ENCODE measurements at regions not wholly inside any gene's neighbourhood (a gene's known extent, or its start where the extent isn't known, plus 50 kb on each side); places are given as distances from the start of the nearest gene placed in this dataset.

GRCh38 chr13:71977028-71977427, 110.0 kb upstream of the DACH1 start:
- H3K9me3 ChIP-seq (ENCODE audit: control insufficient read depth in 2 of 3, insufficient read depth in 1 of 3, low read length in 3 of 3), result no peaks in the 10 kb centered on the region
- H3K27me3 ChIP-seq (ENCODE audit: control insufficient read depth, insufficient read depth, low read length), result no peaks in the 10 kb centered on the region
- FAIRE-seq, result no peak
- H3K9ac ChIP-seq (ENCODE audit: low read length in 3 of 3), result no peak overlapping the region
- DNase-seq, result no peak
- no peak for TF ChIP-seq CTCF (IDR thresholded peaks at IDR 0.05; ENCODE audit: borderline replicate concordance, extremely low read depth, insufficient read depth)
- H3K27ac ChIP-seq (ENCODE audit: low read depth in 2 of 2, low read length in 2 of 2), result no peak overlapping the region
- no peaks in the 10 kb centered on the region for H3K36me3 ChIP-seq (ENCODE audit: control insufficient read depth in 2 of 3, insufficient read depth in 3 of 3, low read length in 3 of 3)
- intact Hi-C loops (cut with DNase I), result no loop called here
- no peaks in the 10 kb centered on the region for H3K4me1 ChIP-seq (ENCODE audit: control insufficient read depth in 2 of 3, insufficient read depth in 2 of 3, low read depth in 1 of 3, low read length in 3 of 3)
- H3K4me3 ChIP-seq (ENCODE audit: low read length in 3 of 3), result no peak overlapping the region

- TF ChIP-seq CTCF (IDR thresholded peaks at IDR 0.05; ENCODE audit: borderline replicate concordance, extremely low read depth, insufficient read depth), result no peak
- Histone ChIP-seq H3K36me3 (ENCODE audit: control insufficient read depth in 2 of 3, insufficient read depth in 3 of 3, low read length in 3 of 3) (no peaks in the 10 kb centered on the region), H3K4me3 (ENCODE audit: low read length in 3 of 3) (no peak overlapping the region), H3K9me3 (ENCODE audit: control insufficient read depth in 2 of 3, insufficient read depth in 1 of 3, low read length in 3 of 3) (no peaks in the 10 kb centered on the region), H3K4me1 (ENCODE audit: control insufficient read depth in 2 of 3, insufficient read depth in 2 of 3, low read depth in 1 of 3, low read length in 3 of 3) (no peaks in the 10 kb centered on the region), H3K27me3 (ENCODE audit: control insufficient read depth, insufficient read depth, low read length) (no peaks in the 10 kb centered on the region), H3K9ac (ENCODE audit: low read length in 3 of 3) (no peak overlapping the region), H3K27ac (ENCODE audit: low read depth in 2 of 2, low read length in 2 of 2) (no peak overlapping the region)
- DNase-seq (no peak), FAIRE-seq (no peak)
- intact Hi-C loops (cut with DNase I), result no loop called here
These were observed 101.0 kb upstream of the DACH1 start for GRCh38 chr13:71967990-71968389.

DNA sequence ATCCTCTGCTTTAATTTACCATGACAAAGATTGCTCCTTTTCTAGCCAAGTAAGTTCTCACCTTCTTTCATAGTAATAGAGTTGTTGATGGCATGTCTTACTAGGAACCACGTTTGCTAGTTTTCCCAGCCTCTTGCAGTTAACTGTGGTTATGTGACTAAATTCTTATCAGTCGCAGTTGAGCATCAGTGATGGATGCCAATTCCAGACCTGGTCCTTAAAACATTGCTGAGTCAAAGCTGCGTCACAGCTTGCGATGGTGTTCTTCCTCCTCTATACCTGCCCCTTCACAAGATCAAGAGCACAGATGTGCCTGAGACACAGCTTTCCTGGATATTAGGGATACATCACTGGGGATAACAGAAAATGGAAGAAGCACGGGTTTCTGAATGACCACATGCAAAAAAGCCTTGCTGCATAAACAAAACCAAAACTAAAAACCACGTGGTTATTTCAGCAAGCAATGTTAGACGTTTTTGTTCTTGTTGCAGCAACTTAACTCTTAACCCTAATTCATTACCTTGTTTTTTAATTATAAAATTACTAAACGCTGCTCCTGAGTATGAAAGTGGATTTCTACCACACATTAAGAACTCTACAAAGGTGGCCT, 97.6 kb upstream of the DACH1 start:
- no peak for FAIRE-seq
- intact Hi-C loops (cut with DNase I), result no loop called here
- Histone ChIP-seq H3K4me3 (ENCODE audit: low read length in 3 of 3) (no peak overlapping the region), H3K9me3 (ENCODE audit: control insufficient read depth in 2 of 3, insufficient read depth in 1 of 3, low read length in 3 of 3) (no peaks in the 10 kb centered on the region), H3K27ac (ENCODE audit: low read depth in 2 of 2, low read length in 2 of 2) (no peak overlapping the region), H3K27me3 (ENCODE audit: control insufficient read depth, insufficient read depth, low read length) (no peaks in the 10 kb centered on the region), H3K36me3 (ENCODE audit: control insufficient read depth in 2 of 3, insufficient read depth in 3 of 3, low read length in 3 of 3) (no peaks in the 10 kb centered on the region), H3K9ac (ENCODE audit: low read length in 3 of 3) (no peak overlapping the region), H3K4me1 (ENCODE audit: control insufficient read depth in 2 of 3, insufficient read depth in 2 of 3, low read depth in 1 of 3, low read length in 3 of 3) (no peaks in the 10 kb centered on the region)
- no peak for DNase-seq
- TF ChIP-seq CTCF (IDR thresholded peaks at IDR 0.05; ENCODE audit: borderline replicate concordance, extremely low read depth, insufficient read depth), result no peak

GRCh38 chr13:71962735-71963134, 95.7 kb upstream of the DACH1 start:
- FAIRE-seq, result no peak

More at GRCh38 chr13:71962735-71963134, 95.7 kb upstream of the DACH1 start:
- no peak for TF ChIP-seq CTCF (IDR thresholded peaks at IDR 0.05; ENCODE audit: borderline replicate concordance, extremely low read depth, insufficient read depth)
- no peak for DNase-seq
- Histone ChIP-seq H3K27me3 (ENCODE audit: control insufficient read depth, insufficient read depth, low read length) (no peaks in the 10 kb centered on the region), H3K9ac (ENCODE audit: low read length in 3 of 3) (no peak overlapping the region), H3K36me3 (ENCODE audit: control insufficient read depth in 2 of 3, insufficient read depth in 3 of 3, low read length in 3 of 3) (no peaks in the 10 kb centered on the region), H3K4me3 (ENCODE audit: low read length in 3 of 3) (no peak overlapping the region), H3K9me3 (ENCODE audit: control insufficient read depth in 2 of 3, insufficient read depth in 1 of 3, low read length in 3 of 3) (no peaks in the 10 kb centered on the region), H3K4me1 (ENCODE audit: control insufficient read depth in 2 of 3, insufficient read depth in 2 of 3, low read depth in 1 of 3, low read length in 3 of 3) (no peaks in the 10 kb centered on the region), H3K27ac (ENCODE audit: low read depth in 2 of 2, low read length in 2 of 2) (no peak overlapping the region)
- intact Hi-C loops (cut with DNase I), result no loop called here

Measured in kidney (tissue), 13 donors.